ENCODE measurements at regions not wholly inside any gene's neighbourhood (a gene's known extent, or its start where the extent isn't known, plus 50 kb on each side); places are given as distances from the start of the nearest gene placed in this dataset.
A peak's percentile ranks its signal among the peaks of the same experiment; 100 is the strongest.

DNA sequence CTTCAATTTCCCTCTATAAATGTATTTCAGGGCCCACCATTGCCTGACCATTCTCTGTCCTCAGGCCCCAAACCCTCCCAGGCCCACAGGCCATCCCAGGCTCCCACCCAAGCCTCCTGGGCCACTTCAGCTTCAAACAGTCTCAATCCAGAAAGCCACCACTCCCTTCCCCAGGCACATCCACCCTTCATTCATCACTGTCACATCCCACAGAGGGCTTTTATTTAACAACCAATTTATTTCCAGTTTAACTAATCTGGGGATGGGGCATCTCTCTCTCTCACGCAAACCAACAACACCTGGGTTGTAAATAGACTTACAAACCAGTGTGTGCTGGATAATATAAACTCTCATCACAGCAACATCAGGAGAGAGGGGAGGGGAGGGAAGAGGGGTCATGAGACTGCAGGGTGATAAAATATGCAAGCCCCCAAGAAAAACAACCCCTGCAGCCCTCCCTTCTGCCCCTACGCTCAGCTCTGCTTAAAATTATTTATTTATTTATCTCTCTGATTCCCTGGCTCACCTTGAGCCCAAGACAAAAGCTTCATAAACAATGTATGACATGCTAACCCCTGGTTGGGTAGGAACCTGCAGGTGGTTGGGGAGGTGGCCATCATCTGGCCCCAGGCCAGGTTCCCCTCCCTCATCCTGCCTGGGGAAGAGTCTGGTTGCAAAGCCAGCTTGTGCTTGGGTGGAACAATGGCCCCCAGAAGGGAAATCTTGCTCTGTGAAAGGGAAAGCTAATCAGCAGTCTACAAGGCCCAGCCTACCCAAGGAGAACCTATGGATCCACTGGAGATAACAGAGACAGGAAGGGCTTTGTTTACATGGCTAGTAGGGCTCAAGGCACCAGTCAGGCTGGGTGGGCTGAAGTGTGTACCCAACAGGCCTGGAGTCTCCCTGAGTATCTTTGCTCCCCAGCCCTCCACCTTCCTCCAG is 359.2 kb downstream of the BUD13 start:
- H3K4me1 ChIP-seq (ENCODE audit: control insufficient read depth, insufficient read depth, low read length), result peaks cover 9% of the 10 kb centered on the region

DNA sequence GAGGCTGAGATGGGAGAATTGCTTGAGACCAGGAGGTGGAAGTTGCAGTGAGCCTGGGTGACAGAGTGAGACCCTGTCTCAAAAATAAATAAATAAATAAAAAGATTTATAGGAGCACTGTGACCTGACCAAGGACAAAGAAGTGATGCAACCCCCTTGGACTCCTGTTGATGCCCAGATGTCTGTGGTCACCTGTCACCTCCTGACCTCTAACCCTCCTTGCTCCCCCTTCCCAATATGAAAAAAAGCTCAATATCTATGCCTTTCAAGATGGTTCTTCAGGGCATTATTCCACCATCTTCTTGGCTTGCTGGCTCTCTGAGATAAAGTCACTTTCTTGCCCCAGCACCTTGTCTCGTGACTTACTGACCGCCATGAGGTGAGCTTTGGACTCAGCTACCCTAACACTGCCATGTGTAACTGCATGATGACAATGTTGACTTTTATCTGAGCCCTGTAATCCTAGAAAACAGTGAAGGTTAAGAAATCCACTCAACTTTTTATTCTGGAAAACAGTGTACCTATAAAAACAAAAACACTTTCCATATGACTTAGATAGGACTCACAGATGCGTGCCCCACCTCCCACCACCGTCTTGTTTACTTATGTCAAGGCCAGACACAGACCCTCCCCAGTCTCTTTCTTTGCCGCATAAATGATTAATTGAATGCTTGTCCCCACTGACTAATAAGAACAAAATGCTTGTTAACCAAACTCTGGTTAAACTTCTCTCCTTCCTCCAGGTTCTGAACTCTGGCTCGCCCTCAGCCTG is 360.5 kb downstream of the BUD13 start:
- Histone ChIP-seq H3K4me3 (ENCODE audit: low read length in 2 of 2) (no peak overlapping the region), H3K9ac (ENCODE audit: low read length in 2 of 2) (no peak overlapping the region), H3K9me3 (ENCODE audit: control insufficient read depth in 2 of 2, low read length in 2 of 2) (no peaks in the 10 kb centered on the region), H3K36me3 (ENCODE audit: control insufficient read depth in 2 of 2, insufficient read depth in 2 of 2, low read length in 2 of 2) (no peaks in the 10 kb centered on the region), H3K4me1 (ENCODE audit: control insufficient read depth, insufficient read depth, low read length) (peaks cover 9% of the 10 kb centered on the region), H3K27ac (ENCODE audit: low read length) (no peak overlapping the region), H3K27me3 (ENCODE audit: control insufficient read depth in 1 of 2, insufficient read depth in 2 of 2, low read length in 2 of 2) (peaks cover 0 to 3% of the 10 kb centered on the region in 2 donors)

More for the DNA sequence above, 359.2 kb downstream of the BUD13 start:
- Histone ChIP-seq H3K4me3 (ENCODE audit: low read length in 2 of 2) (no peak overlapping the region), H3K36me3 (ENCODE audit: control insufficient read depth in 2 of 2, insufficient read depth in 2 of 2, low read length in 2 of 2) (no peaks in the 10 kb centered on the region), H3K27ac (ENCODE audit: low read length) (peak overlapping the region; percentile 24), H3K9ac (ENCODE audit: low read length in 2 of 2) (no peak overlapping the region), H3K9me3 (ENCODE audit: control insufficient read depth in 2 of 2, low read length in 2 of 2) (no peaks in the 10 kb centered on the region), H3K27me3 (ENCODE audit: control insufficient read depth in 1 of 2, insufficient read depth in 2 of 2, low read length in 2 of 2) (peaks cover 0 to 3% of the 10 kb centered on the region in 2 donors)

DNA sequence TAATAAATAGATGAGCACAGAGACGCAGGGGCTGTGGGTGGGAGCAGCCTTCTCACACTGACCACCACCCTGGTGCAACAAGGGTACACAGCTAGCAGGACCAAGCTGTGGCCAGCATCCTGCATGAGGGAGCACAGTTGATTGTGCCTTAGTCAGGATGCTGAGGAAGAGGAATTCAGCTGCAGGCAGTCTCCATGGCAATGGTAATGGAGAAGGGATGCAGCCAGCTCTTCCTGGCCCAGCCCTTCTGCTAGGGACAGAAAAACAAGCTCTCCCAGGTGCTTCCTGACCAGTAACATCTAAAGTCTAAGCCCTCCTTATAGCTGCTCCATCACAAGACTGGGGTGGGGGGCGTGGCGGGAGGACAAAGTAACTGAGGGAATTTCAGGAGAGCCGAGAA is 363.5 kb downstream of the BUD13 start:
- Histone ChIP-seq H3K27me3 (ENCODE audit: control insufficient read depth in 1 of 2, insufficient read depth in 2 of 2, low read length in 2 of 2) (peaks cover 0 to 3% of the 10 kb centered on the region in 2 donors), H3K36me3 (ENCODE audit: control insufficient read depth in 2 of 2, insufficient read depth in 2 of 2, low read length in 2 of 2) (no peaks in the 10 kb centered on the region), H3K9ac (ENCODE audit: low read length in 2 of 2) (no peak overlapping the region), H3K4me1 (ENCODE audit: control insufficient read depth, insufficient read depth, low read length) (peaks cover 5% of the 10 kb centered on the region), H3K27ac (ENCODE audit: low read length) (no peak overlapping the region), H3K4me3 (ENCODE audit: low read length in 2 of 2) (no peak overlapping the region), H3K9me3 (ENCODE audit: control insufficient read depth in 2 of 2, low read length in 2 of 2) (no peaks in the 10 kb centered on the region)

DNA sequence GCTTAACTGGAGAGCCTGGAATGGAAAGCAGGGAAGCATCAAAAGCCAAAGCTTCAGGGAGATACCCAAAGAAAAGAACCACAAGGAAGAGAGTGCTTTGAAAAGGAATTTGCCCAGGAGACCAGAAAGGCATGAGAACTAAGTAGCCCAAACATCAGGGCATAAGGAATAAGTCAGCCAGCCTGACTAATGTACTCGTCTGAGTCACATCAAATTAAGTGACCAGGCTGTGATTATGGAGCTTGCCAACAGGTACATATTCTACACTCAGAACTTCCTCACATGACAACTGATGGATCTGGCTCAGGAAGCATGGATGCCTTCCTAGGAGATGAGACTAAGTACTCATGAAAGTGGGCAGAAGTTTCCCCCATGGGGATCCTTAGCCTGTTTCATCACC is 366.7 kb downstream of the BUD13 start:
- Histone ChIP-seq H3K4me3 (ENCODE audit: low read length in 2 of 2) (no peak overlapping the region), H3K27me3 (ENCODE audit: control insufficient read depth in 1 of 2, insufficient read depth in 2 of 2, low read length in 2 of 2) (peaks cover 0 to 3% of the 10 kb centered on the region in 2 donors), H3K27ac (ENCODE audit: low read length) (no peak overlapping the region), H3K9me3 (ENCODE audit: control insufficient read depth in 2 of 2, low read length in 2 of 2) (no peaks in the 10 kb centered on the region), H3K4me1 (ENCODE audit: control insufficient read depth, insufficient read depth, low read length) (no peaks in the 10 kb centered on the region), H3K9ac (ENCODE audit: low read length in 2 of 2) (no peak overlapping the region), H3K36me3 (ENCODE audit: control insufficient read depth in 2 of 2, insufficient read depth in 2 of 2, low read length in 2 of 2) (no peaks in the 10 kb centered on the region)

DNA sequence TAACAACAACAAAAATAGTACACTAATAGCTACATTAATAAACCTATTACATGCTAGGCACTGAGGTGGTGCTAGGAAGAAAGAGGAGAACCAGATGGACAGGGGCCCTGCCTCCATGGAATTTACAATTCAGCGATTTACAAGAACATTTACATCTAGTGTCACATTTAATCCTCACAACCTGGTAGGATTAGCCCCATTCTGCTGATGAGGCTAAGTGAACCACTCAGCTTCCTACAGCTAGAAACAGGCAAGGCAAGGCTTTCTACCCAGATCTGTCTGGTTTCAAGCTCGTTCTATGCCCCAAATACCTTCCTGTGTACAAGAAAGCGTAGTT is 368.4 kb downstream of the BUD13 start:
- no peaks in the 10 kb centered on the region for H3K36me3 ChIP-seq (ENCODE audit: control insufficient read depth in 2 of 2, insufficient read depth in 2 of 2, low read length in 2 of 2)
- no peak overlapping the region for H3K27ac ChIP-seq (ENCODE audit: low read length)
- no peaks in the 10 kb centered on the region for H3K9me3 ChIP-seq (ENCODE audit: control insufficient read depth in 2 of 2, low read length in 2 of 2)
- no peaks in the 10 kb centered on the region for H3K4me1 ChIP-seq (ENCODE audit: control insufficient read depth, insufficient read depth, low read length)
- peaks cover 0 to 3% of the 10 kb centered on the region in 2 donors for H3K27me3 ChIP-seq (ENCODE audit: control insufficient read depth in 1 of 2, insufficient read depth in 2 of 2, low read length in 2 of 2)
- H3K9ac ChIP-seq (ENCODE audit: low read length in 2 of 2), result no peak overlapping the region
- no peak overlapping the region for H3K4me3 ChIP-seq (ENCODE audit: low read length in 2 of 2)

DNA sequence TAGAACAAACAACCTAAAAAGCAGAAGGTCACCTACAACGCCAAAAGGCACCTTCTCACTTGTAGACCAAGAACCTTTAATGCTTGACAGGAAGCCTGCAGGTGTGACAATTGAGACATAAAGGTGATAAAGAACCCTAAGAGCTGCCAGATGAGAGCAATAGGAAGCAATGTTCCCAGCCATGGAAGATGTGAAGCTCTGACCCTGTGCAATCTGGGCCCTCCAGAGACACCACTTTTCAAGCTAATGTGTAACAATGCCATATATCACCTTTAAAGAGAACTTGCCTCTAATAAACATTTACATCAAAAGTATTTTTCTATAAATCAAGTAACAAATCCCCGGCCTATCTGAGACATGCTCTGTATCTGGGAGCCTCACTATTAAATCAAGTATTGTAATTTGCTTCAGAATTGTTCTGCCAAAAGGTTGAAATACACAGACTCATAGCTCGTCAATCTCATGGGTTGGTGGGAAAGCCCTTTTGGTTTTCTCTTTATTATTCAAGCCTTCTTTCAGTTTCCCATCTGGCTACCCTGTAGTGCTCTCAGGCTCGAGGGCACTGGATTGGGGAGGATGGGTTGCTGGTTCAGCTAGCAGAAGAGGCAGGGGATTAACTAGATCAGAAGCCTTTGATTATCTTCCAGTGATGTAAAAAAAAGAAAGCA is 368.9 kb downstream of the BUD13 start:
- Histone ChIP-seq H3K4me3 (ENCODE audit: low read length in 2 of 2) (no peak overlapping the region), H3K9ac (ENCODE audit: low read length in 2 of 2) (no peak overlapping the region), H3K27me3 (ENCODE audit: control insufficient read depth in 1 of 2, insufficient read depth in 2 of 2, low read length in 2 of 2) (no peaks in the 10 kb centered on the region), H3K27ac (ENCODE audit: low read length) (no peak overlapping the region), H3K36me3 (ENCODE audit: control insufficient read depth in 2 of 2, insufficient read depth in 2 of 2, low read length in 2 of 2) (no peaks in the 10 kb centered on the region), H3K9me3 (ENCODE audit: control insufficient read depth in 2 of 2, low read length in 2 of 2) (no peaks in the 10 kb centered on the region), H3K4me1 (ENCODE audit: control insufficient read depth, insufficient read depth, low read length) (no peaks in the 10 kb centered on the region)

DNA sequence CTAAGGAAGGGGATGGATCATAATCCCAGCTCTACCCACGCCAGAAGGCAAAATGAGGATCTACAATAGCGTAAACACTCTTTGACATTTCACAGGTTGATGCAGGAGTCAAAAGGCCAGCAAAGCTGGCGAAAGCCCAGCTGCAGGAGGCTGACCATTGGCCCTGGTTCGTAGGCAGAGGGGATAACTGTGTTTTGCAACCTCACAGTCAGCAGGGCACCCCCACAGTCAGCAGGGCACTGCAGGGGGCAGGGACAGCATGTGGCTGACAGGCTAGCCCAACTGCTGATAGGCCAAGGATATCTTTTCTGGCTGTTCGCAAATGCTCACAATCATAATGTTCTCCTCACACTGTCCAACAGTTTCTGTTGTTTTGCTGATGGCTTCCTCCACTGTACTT is 372.7 kb downstream of the BUD13 start:
- Histone ChIP-seq H3K9ac (ENCODE audit: low read length in 2 of 2) (no peak overlapping the region), H3K4me3 (ENCODE audit: low read length in 2 of 2) (no peak overlapping the region), H3K27me3 (ENCODE audit: control insufficient read depth in 1 of 2, insufficient read depth in 2 of 2, low read length in 2 of 2) (no peaks in the 10 kb centered on the region), H3K27ac (ENCODE audit: low read length) (no peak overlapping the region), H3K36me3 (ENCODE audit: control insufficient read depth in 2 of 2, insufficient read depth in 2 of 2, low read length in 2 of 2) (no peaks in the 10 kb centered on the region), H3K4me1 (ENCODE audit: control insufficient read depth, insufficient read depth, low read length) (no peaks in the 10 kb centered on the region), H3K9me3 (ENCODE audit: control insufficient read depth in 2 of 2, low read length in 2 of 2) (no peaks in the 10 kb centered on the region)

DNA sequence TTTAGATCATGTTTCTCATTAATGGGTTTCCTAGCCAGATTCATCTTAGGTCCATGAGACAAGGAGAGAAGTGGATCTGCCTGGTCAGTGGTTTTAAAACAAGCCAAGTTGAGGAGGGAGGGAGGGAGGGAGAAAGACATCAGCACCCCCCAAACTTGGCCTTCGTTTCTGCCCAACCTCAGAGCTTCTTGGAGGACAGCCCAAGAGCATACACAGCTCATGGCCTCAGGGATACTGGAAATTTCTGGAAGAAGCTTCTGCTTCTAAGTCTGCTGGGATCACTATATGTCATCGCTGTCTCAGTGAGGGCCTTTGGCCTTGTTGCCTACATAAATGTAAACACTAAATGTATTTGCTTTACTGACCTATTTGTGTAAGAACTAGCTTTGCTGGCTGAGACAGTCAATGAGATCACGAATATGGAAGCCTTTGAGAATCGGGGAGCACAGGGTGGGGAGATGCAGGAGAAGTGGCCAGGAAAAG is 375.1 kb downstream of the BUD13 start:
- Histone ChIP-seq H3K36me3 (ENCODE audit: control insufficient read depth in 2 of 2, insufficient read depth in 2 of 2, low read length in 2 of 2) (no peaks in the 10 kb centered on the region), H3K4me1 (ENCODE audit: control insufficient read depth, insufficient read depth, low read length) (no peaks in the 10 kb centered on the region), H3K9me3 (ENCODE audit: control insufficient read depth in 2 of 2, low read length in 2 of 2) (peaks cover 3 to 5% of the 10 kb centered on the region in 2 donors), H3K4me3 (ENCODE audit: low read length in 2 of 2) (no peak overlapping the region), H3K27ac (ENCODE audit: low read length) (no peak overlapping the region), H3K9ac (ENCODE audit: low read length in 2 of 2) (no peak overlapping the region), H3K27me3 (ENCODE audit: control insufficient read depth in 1 of 2, insufficient read depth in 2 of 2, low read length in 2 of 2) (no peaks in the 10 kb centered on the region)

DNA sequence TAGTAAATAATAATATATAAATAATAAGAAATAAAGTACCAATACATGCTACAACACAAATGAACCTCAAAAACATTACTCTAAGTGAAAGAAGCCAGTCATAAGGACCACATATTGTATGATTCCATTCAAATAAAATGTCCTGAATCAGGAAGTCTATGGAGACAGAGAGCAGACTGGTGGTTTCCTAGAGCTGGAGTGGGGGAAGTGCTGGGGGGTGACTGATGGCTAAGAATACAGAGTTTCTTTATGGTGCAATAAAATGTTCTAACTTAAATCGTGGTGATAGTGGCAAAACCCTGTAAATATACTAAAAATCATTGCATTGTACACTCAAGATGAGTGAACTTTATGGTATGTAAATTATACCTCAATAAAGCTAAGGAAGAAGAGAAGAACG is 376.5 kb downstream of the BUD13 start:
- Histone ChIP-seq H3K9me3 (ENCODE audit: control insufficient read depth in 2 of 2, low read length in 2 of 2) (peaks cover 3 to 5% of the 10 kb centered on the region in 2 donors), H3K4me1 (ENCODE audit: control insufficient read depth, insufficient read depth, low read length) (no peaks in the 10 kb centered on the region), H3K27me3 (ENCODE audit: control insufficient read depth in 1 of 2, insufficient read depth in 2 of 2, low read length in 2 of 2) (peaks cover 0 to 3% of the 10 kb centered on the region in 2 donors), H3K27ac (ENCODE audit: low read length) (no peak overlapping the region), H3K4me3 (ENCODE audit: low read length in 2 of 2) (no peak overlapping the region), H3K9ac (ENCODE audit: low read length in 2 of 2) (no peak overlapping the region), H3K36me3 (ENCODE audit: control insufficient read depth in 2 of 2, insufficient read depth in 2 of 2, low read length in 2 of 2) (no peaks in the 10 kb centered on the region)

DNA sequence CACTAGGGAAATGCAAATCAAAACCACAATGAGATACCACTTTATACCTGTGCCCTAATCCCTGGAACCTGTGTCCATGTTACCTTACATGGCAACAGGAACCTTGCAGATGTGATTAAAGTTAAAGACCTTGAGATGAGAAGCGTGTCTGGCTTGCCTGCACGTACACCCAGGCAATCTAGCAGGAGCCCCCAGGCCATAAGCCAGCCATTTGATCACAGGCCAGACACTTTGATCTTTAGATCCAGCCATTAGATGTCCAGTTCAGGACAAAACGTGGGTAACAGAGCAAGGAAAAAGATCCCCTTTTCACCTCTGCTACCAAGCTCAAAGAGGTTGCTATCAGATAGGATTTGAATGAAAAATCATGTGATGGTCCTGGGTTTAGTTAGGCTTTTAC is 378.8 kb downstream of the BUD13 start:
- no peaks in the 10 kb centered on the region for H3K36me3 ChIP-seq (ENCODE audit: control insufficient read depth in 2 of 2, insufficient read depth in 2 of 2, low read length in 2 of 2)
- no peak overlapping the region for H3K27ac ChIP-seq (ENCODE audit: low read length)
- H3K9ac ChIP-seq (ENCODE audit: low read length in 2 of 2), result no peak overlapping the region
- H3K9me3 ChIP-seq (ENCODE audit: control insufficient read depth in 2 of 2, low read length in 2 of 2), result peaks cover 3 to 5% of the 10 kb centered on the region in 2 donors
- no peak overlapping the region for H3K4me3 ChIP-seq (ENCODE audit: low read length in 2 of 2)
- H3K4me1 ChIP-seq (ENCODE audit: control insufficient read depth, insufficient read depth, low read length), result no peaks in the 10 kb centered on the region
- peaks cover 0 to 3% of the 10 kb centered on the region in 2 donors for H3K27me3 ChIP-seq (ENCODE audit: control insufficient read depth in 1 of 2, insufficient read depth in 2 of 2, low read length in 2 of 2)

Measured in stomach smooth muscle (tissue), 2 donors.